Natural killer cell treated with Interleukin-12 subunit alpha and Interleukin-12 subunit beta and Interleukin-15 and Interleukin-18, amount 100 ng/mL, for 72 hours (primary cell): ENCODE measurements at regions not wholly inside any gene's neighbourhood (a gene's known extent, or its start where the extent isn't known, plus 50 kb on each side); places are given as distances from the start of the nearest gene placed in this dataset.
"Not testable (repeated sequence)": the region's sequence is repeated elsewhere in the genome, so short reads cannot be mapped to it uniquely, and the experiment has no call there.

Experiments
- ATAC-seq, 2 donors: fragments of 150-1000 bp; cut with Tn5 transposase in 1 of 2; sonication (Bioruptor Pico), chemical (Tn5 transposase) in 1 of 2; 2 replicates each; pipeline ENCODE4 v1.10.0; 2021
- DNase-seq: peaks from one replicate; pipeline ENCODE4 v3.0.0; 2022; ENCODE audit warnings: low spot score
- H3K27ac Mint-ChIP-seq, 2 donors: 1 replicate in 1 of 2; 2 replicates in 1 of 2; pipeline ENCODE4 v1.8.0; 2022; ENCODE audit warnings: mixed read lengths in 2 of 2, mild to moderate bottlenecking in 1 of 2, moderate library complexity in 1 of 2
- H3K27me3 Mint-ChIP-seq, 2 donors: 1 replicate in 1 of 2; 2 replicates in 1 of 2; pipeline ENCODE4 v1.8.0; 2022; ENCODE audit warnings: mixed read lengths in 2 of 2
- H3K36me3 Mint-ChIP-seq: one replicate; pipeline ENCODE4 v1.8.0; 2022; ENCODE audit warnings: mixed read lengths
- H3K4me1 Mint-ChIP-seq, 2 donors: 1 replicate in 1 of 2; 2 replicates in 1 of 2; pipeline ENCODE4 v1.8.0; 2022; ENCODE audit warnings: low read depth in 2 of 2, mixed read lengths in 2 of 2, mild to moderate bottlenecking in 1 of 2
- H3K4me3 Mint-ChIP-seq: one replicate; pipeline ENCODE4 v1.8.0; 2022; ENCODE audit warnings: mixed read lengths
- H3K9me3 Mint-ChIP-seq: 2 replicates; pipeline ENCODE4 v1.8.0; 2022; ENCODE audit warnings: mixed read lengths

DNA sequence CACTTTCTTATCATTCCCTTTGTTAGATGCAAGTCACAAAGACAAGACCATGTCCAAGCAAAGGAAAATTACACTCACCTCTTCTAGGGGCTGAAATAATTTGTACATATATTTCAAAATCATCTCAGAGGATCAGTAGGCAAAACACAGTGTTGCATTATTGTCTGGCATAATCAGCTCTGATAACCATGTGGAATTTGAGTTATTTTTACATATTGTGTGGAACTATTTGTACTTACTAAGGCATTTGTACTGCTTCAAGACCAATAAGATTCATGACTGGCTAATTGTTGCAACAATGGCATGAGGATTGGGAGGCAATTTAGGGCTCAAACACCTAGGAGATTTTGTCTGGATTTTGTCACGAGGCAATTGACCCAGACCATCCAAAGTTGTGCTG is 1716.4 kb downstream of the BRINP3 start:
- H3K27ac Mint-ChIP-seq, result no peak overlapping the region
- peaks cover 17% of the 10 kb centered on the region for H3K9me3 Mint-ChIP-seq
- H3K4me1 Mint-ChIP-seq, result no peaks in the 10 kb centered on the region
- no peak for DNase-seq
- H3K4me3 Mint-ChIP-seq, result no peak overlapping the region
- H3K36me3 Mint-ChIP-seq, result peaks cover 8% of the 10 kb centered on the region
- no peak for ATAC-seq
- no peaks in the 10 kb centered on the region for H3K27me3 Mint-ChIP-seq

DNA sequence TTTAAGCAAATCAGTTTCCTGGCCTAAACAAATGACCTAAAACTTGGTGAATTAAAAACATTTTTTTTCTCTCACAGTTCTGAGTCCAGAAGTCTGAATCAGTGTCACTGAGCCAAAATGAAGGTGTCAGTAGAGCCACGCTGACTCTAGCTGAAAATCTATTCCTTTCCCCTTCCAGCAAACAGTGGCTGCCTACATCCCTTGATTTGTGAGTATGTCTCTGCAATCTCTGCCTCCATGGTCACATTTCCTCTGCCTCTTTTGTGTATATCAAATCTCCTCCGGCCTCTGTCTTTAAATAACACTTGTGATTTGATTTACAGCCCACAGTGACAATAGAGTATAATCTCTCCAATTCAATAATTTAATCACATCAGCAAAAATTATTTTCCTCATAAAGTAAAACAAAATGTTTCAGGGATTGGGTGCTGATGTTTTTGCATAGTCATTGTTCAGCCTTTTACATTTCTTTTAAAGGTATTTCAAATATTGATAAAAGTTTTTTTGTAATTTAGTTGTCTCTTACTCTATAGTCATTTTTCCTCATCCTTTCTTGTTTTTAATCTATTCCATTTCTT is 1715.4 kb downstream of the BRINP3 start:
- DNase-seq (no peak), ATAC-seq (no peak)
- peaks cover 17% of the 10 kb centered on the region for H3K9me3 Mint-ChIP-seq
- peaks cover 8% of the 10 kb centered on the region for H3K36me3 Mint-ChIP-seq
- H3K27me3 Mint-ChIP-seq, result no peaks in the 10 kb centered on the region
- no peak overlapping the region for H3K4me3 Mint-ChIP-seq
- H3K4me1 Mint-ChIP-seq, result no peaks in the 10 kb centered on the region
- H3K27ac Mint-ChIP-seq, result no peak overlapping the region

- Mint-ChIP-seq H3K27me3 (no peaks in the 10 kb centered on the region), H3K9me3 (peaks cover 17% of the 10 kb centered on the region), H3K4me1 (no peaks in the 10 kb centered on the region), H3K36me3 (peaks cover 8% of the 10 kb centered on the region), H3K27ac (no peak overlapping the region), H3K4me3 (no peak overlapping the region)
- no peak for DNase-seq
- ATAC-seq, result no peak
These were observed 1714.1 kb downstream of the BRINP3 start for GRCh38 chr1:188763541-188763940.

DNA sequence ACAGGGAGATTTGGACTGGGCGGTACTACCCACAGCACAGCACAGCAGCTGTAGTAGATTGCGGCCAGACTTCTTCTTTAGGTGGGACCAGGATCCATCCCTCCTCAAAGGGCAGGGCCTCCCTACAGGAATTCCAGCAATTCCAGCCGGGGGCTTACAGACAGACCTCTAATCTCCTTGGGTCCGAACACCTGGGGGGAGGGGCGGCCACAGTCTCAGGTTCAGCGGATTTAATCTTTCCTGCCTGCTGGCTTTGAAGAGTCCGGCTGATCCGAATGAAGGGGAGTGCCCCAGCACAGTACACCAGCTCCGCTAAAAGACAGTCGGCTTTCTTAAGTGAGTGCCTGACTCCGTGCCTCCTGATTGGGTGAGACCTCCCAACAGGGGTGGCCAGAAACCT is 1708.5 kb downstream of the BRINP3 start:
- H3K36me3 Mint-ChIP-seq, result peaks cover 27% of the 10 kb centered on the region

GRCh38 chr1:188769936-188770335 is 1707.7 kb downstream of the BRINP3 start:
- peaks cover 27% of the 10 kb centered on the region for H3K36me3 Mint-ChIP-seq
- no peak for DNase-seq
- peaks cover 35% of the 10 kb centered on the region for H3K9me3 Mint-ChIP-seq
- no peak overlapping the region for H3K4me3 Mint-ChIP-seq
- H3K27me3 Mint-ChIP-seq, result no peaks in the 10 kb centered on the region
- no peak overlapping the region for H3K27ac Mint-ChIP-seq
- H3K4me1 Mint-ChIP-seq, result no peaks in the 10 kb centered on the region
- no peak for ATAC-seq

More for the DNA sequence above, 1708.5 kb downstream of the BRINP3 start:
- no peak overlapping the region for H3K27ac Mint-ChIP-seq
- ATAC-seq (no peak), DNase-seq (no peak)
- no peaks in the 10 kb centered on the region for H3K27me3 Mint-ChIP-seq
- no peak overlapping the region for H3K4me3 Mint-ChIP-seq
- peaks cover 33% of the 10 kb centered on the region for H3K9me3 Mint-ChIP-seq
- H3K4me1 Mint-ChIP-seq, result no peaks in the 10 kb centered on the region

GRCh38 chr1:188778578-188778977 is 1699.1 kb downstream of the BRINP3 start:
- ATAC-seq (no peak), DNase-seq (no peak)
- H3K36me3 Mint-ChIP-seq, result peaks cover 5% of the 10 kb centered on the region

DNA sequence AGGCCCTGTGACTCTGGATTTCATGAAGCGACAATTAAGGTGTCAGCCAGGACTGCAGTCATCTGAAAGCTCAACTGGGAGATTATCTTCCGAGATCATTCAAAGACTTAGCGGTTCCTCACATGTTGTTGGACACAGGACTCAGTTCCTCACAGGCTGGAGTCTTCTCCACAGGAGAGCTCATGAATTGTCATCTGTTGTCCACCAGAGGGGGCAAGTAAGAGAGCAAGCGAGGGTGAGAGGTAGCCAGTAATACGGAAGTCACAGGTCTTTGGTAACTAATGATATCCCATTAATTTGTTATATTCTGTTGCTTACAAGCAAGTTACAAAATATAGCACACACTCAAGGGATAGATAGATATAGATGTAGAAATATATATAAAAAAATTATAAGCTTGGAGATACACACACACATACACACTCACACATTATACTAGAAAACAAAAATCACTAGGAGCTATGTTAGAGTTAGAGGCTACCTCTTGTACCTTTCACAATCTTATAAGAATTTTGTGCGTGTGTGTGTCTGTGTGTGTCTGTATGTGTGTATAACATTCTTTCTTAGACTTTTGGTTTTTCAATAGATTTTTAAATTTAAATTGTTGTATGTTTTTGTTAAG is 1695.3 kb downstream of the BRINP3 start:
- ATAC-seq, result no peak
- Mint-ChIP-seq H3K27ac (no peak overlapping the region), H3K36me3 (peaks cover 4% of the 10 kb centered on the region)

More at GRCh38 chr1:188778578-188778977, 1699.1 kb downstream of the BRINP3 start:
- peaks cover 17% of the 10 kb centered on the region for H3K9me3 Mint-ChIP-seq
- H3K4me3 Mint-ChIP-seq, result no peak overlapping the region
- H3K4me1 Mint-ChIP-seq, result no peaks in the 10 kb centered on the region
- no peak overlapping the region for H3K27ac Mint-ChIP-seq
- no peaks in the 10 kb centered on the region for H3K27me3 Mint-ChIP-seq

GRCh38 chr1:188794969-188795368 is 1682.7 kb downstream of the BRINP3 start:
- peaks cover 10% of the 10 kb centered on the region for H3K9me3 Mint-ChIP-seq
- no peak overlapping the region for H3K27ac Mint-ChIP-seq
- H3K4me1 Mint-ChIP-seq, result no peaks in the 10 kb centered on the region
- H3K36me3 Mint-ChIP-seq, result peaks cover under 1% of the 10 kb centered on the region
- no peak for DNase-seq
- H3K27me3 Mint-ChIP-seq, result no peaks in the 10 kb centered on the region
- H3K4me3 Mint-ChIP-seq, result no peak overlapping the region
- ATAC-seq, result no peak

More for the DNA sequence above, 1695.3 kb downstream of the BRINP3 start:
- Mint-ChIP-seq H3K27me3 (no peaks in the 10 kb centered on the region), H3K9me3 (peaks cover 8% of the 10 kb centered on the region), H3K4me1 (no peaks in the 10 kb centered on the region), H3K4me3 (no peak overlapping the region)
- DNase-seq, result no peak

DNA sequence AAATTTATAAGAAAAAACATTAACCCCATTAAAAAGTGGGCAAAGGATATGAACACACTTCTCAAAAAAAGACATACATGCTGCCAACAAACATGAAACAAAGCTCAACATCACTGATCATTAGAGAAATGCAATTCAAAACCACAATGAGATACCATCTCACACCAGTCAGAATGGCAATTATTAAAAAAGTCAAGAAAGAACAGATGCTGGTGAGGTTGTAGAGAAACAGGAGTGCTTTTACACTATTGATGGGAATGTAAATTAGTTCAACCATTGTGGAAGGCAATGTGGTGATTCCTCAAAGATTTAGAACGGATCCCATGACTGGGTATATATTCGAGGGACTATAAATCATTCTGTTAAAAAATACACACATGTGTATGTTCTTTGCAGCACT is 1665.5 kb downstream of the BRINP3 start:
- not testable (repeated sequence) for ATAC-seq, H3K4me3 Mint-ChIP-seq, DNase-seq, H3K4me1 Mint-ChIP-seq, H3K27me3 Mint-ChIP-seq, H3K27ac Mint-ChIP-seq
- Mint-ChIP-seq H3K9me3 (peaks cover 23% of the 10 kb centered on the region), H3K36me3 (peaks cover 12% of the 10 kb centered on the region)

- not testable (repeated sequence) for H3K27me3 Mint-ChIP-seq, ATAC-seq
- peaks cover 10% of the 10 kb centered on the region for H3K36me3 Mint-ChIP-seq
These were observed 1664.7 kb downstream of the BRINP3 start for GRCh38 chr1:188812836-188813573.

GRCh38 chr1:188817814-188818213 is 1659.8 kb downstream of the BRINP3 start:
- Mint-ChIP-seq H3K9me3 (peaks cover 6% of the 10 kb centered on the region), H3K27ac (no peak overlapping the region), H3K27me3 (no peaks in the 10 kb centered on the region), H3K4me1 (no peaks in the 10 kb centered on the region), H3K36me3 (no peaks in the 10 kb centered on the region), H3K4me3 (no peak overlapping the region)
- ATAC-seq (no peak), DNase-seq (no peak)

More at GRCh38 chr1:188812836-188813573, 1664.7 kb downstream of the BRINP3 start:
- H3K27ac Mint-ChIP-seq, DNase-seq, H3K4me1 Mint-ChIP-seq, H3K4me3 Mint-ChIP-seq: not testable (repeated sequence)
- H3K9me3 Mint-ChIP-seq, result peaks cover 21% of the 10 kb centered on the region

DNA sequence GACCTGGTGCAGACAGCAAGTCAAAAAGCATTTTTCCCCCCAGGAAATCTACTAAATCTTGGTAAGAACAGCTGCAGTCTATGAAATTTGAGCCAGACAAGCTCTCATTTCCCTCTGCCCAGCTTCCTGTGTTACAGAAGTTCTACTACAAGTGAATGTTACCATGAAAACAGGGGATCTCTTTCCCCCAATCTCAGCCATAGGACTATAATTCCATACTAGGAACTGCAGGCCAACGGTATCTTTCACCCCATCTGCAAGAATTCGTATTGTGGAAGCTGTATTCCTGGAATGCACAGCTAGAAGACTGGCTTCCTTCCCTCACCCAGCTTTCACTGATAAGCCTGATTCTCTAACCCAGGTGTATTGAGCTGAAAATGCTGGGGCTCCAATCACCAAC is 1655.4 kb downstream of the BRINP3 start:
- Mint-ChIP-seq H3K9me3 (peaks cover 4% of the 10 kb centered on the region), H3K27ac (no peak overlapping the region), H3K27me3 (no peaks in the 10 kb centered on the region), H3K4me1 (no peaks in the 10 kb centered on the region), H3K4me3 (no peak overlapping the region), H3K36me3 (no peaks in the 10 kb centered on the region)
- DNase-seq, result no peak
- no peak for ATAC-seq

DNA sequence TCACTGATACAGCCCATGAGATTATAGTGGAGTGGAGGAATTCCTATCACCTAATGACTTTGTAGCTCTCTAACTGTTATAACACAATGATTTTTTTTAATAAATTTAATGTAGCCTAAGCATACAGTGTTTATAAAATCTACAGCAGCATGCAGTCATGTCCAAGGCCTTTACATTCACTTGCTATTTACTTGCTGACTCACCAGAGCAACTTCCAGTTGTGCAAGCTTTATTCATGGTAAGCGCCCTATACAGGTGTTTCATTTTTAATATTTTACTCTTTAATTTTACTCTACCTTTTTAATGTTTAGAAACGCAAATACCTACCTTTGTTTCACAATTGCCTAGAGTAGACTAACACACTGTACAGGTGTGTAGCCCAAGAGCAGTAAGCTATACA is 1652.2 kb downstream of the BRINP3 start:
- no peak for DNase-seq
- Mint-ChIP-seq H3K9me3 (peaks cover 8% of the 10 kb centered on the region), H3K4me1 (no peaks in the 10 kb centered on the region), H3K36me3 (no peaks in the 10 kb centered on the region), H3K27ac (no peak overlapping the region), H3K27me3 (no peaks in the 10 kb centered on the region), H3K4me3 (no peak overlapping the region)
- ATAC-seq, result no peak

DNA sequence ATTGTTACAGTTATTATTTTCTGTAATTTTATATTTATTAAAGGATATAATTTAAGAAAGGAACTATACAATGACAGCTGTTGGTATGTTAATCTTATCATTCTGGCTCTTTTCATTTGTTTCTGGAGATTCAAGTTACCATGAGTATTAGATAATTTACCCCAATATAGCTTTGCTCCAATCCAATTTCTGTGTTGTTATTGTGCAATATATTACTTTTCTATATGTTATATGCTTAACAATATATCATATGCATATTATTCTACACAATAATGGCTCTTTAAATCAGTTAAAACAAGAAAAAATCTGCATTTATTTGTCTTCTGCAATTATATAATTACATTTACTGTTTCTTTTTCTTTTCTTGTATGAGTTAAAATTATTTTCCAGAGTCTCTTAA is 1650.9 kb downstream of the BRINP3 start:
- H3K4me3 Mint-ChIP-seq, result no peak overlapping the region
- H3K4me1 Mint-ChIP-seq, result no peaks in the 10 kb centered on the region

More for the DNA sequence above, 1650.9 kb downstream of the BRINP3 start:
- Mint-ChIP-seq H3K27ac (no peak overlapping the region), H3K9me3 (peaks cover 8% of the 10 kb centered on the region), H3K36me3 (no peaks in the 10 kb centered on the region), H3K27me3 (no peaks in the 10 kb centered on the region)
- DNase-seq (no peak), ATAC-seq (no peak)
